Caco-2 (cell line): ENCODE measurements at regions not wholly inside any gene's neighbourhood (a gene's known extent, or its start where the extent isn't known, plus 50 kb on each side); places are given as distances from the start of the nearest gene placed in this dataset.
"Not testable (repeated sequence)": the region's sequence is repeated elsewhere in the genome, so short reads cannot be mapped to it uniquely, and the experiment has no call there.

ENCODE experiments used
- BruUV-seq: library from RNA; stranded (reverse); fragments of 400-500 nt; replicated peaks from 2 replicates; lab custom pipeline; 2021; lab: Mats Ljungman, UMichigan
- CTCF ChIA-PET: fragments of 300-600 bp; sonication (Branson Sonifier 250); formaldehyde crosslinking; loops from one replicate; lab custom pipeline; 2022; ENCODE audit warnings: antibody characterized with exemption; lab: Charles Lee
- POLR2A ChIA-PET: fragments of 300-600 bp; sonication (Branson Sonifier 250); formaldehyde crosslinking; loops from one replicate; lab custom pipeline; 2022; ENCODE audit warnings: antibody characterized with exemption; lab: Charles Lee
- DNase-seq, 2 experiments: peaks; one replicate each; pipeline versions ENCODE4 v3.0.0 to v3.0.0-alpha.2; 2020 to 2022
- H3K27me3 ChIP-seq: replicated peaks from 2 replicates; pipeline ENCODE4 v1.6.0; 2011; ENCODE audit warnings: low read length; ENCODE audit not compliant: control insufficient read depth, insufficient read depth
- H3K36me3 ChIP-seq: 2 replicates; pipeline ENCODE4 v1.5.1; 2011; ENCODE audit warnings: low read length; ENCODE audit not compliant: control insufficient read depth, insufficient read depth
- H3K4me1 ChIP-seq: fragments of 250-450 bp; sonication (Bioruptor Pico); 2 replicates; pipeline ENCODE4 v1.5.1; 2020; ENCODE audit warnings: mild to moderate bottlenecking
- H3K4me3 ChIP-seq: 2 replicates; pipeline ENCODE4 v1.5.1; 2011; ENCODE audit warnings: low read depth, mild to moderate bottlenecking, control low read depth, low read length
- H3K9me3 ChIP-seq: fragments of 250-450 bp; sonication (Bioruptor Pico); 2 replicates; pipeline ENCODE4 v1.5.1; 2020; ENCODE audit warnings: mild to moderate bottlenecking, moderate library complexity
- H3K27ac Mint-ChIP-seq: one replicate; pipeline ENCODE4 v1.8.0; 2022; ENCODE audit warnings: mixed read lengths; ENCODE audit not compliant: unreplicated experiment
- H3K27me3 Mint-ChIP-seq: one replicate; pipeline ENCODE4 v1.8.0; 2022; ENCODE audit warnings: mixed read lengths; ENCODE audit not compliant: insufficient read depth, unreplicated experiment
- H3K36me3 Mint-ChIP-seq: one replicate; pipeline ENCODE4 v1.8.0; 2022; ENCODE audit warnings: mild to moderate bottlenecking, mixed read lengths; ENCODE audit not compliant: insufficient read depth, unreplicated experiment
- H3K4me1 Mint-ChIP-seq: one replicate; pipeline ENCODE4 v1.8.0; 2022; ENCODE audit warnings: low read depth, mixed read lengths; ENCODE audit not compliant: unreplicated experiment
- H3K4me3 Mint-ChIP-seq: one replicate; pipeline ENCODE4 v1.8.0; 2022; ENCODE audit warnings: mild to moderate bottlenecking, moderate library complexity, mixed read lengths; ENCODE audit not compliant: unreplicated experiment
- H3K9me3 Mint-ChIP-seq: one replicate; pipeline ENCODE4 v1.8.0; 2022; ENCODE audit warnings: mixed read lengths; ENCODE audit not compliant: unreplicated experiment
- intact Hi-C: fragments of 100-400 bp; cut with micrococcal nuclease; formaldehyde crosslinking; loops from one replicate; pipeline ENCODE4 v1.10.0; 2022; ENCODE audit not compliant: unreplicated experiment
- TF ChIP-seq, protein P1 (sequence below), 2 experiments: fragments of 200-600 bp in 1 of 2; IDR thresholded peaks; 1 replicate in 1 of 2; 2 replicates in 1 of 2; pipeline versions ENCODE4 v1.5.1 to v1.8.0; 2011 to 2022; ENCODE audit warnings: antibody characterized with exemption in 1 of 2, control low read depth in 1 of 2, inconsistent platforms in 1 of 2, low read depth in 1 of 2, low read length in 1 of 2, mild to moderate bottlenecking in 1 of 2, moderate library complexity in 1 of 2; ENCODE audit not compliant: insufficient read depth in 1 of 2, severe bottlenecking in 1 of 2, unreplicated experiment in 1 of 2

GRCh38 chr6:135555550-135555949 is 58.0 kb upstream of the AHI1 start:
- H3K4me1 ChIP-seq = no peaks in the 10 kb centered on the region
- POLR2A ChIA-PET = interaction anchor here (0.6 kb wide), 1 partner anchor 20 kb away, joined by 3 read pairs; no protein-coding TSS in a partner anchor
- intact Hi-C loops = no loop called here
- no peaks in the 10 kb centered on the region for H3K36me3 ChIP-seq
- H3K27me3 ChIP-seq = no peaks in the 10 kb centered on the region
- TF ChIP-seq, protein P1, sequence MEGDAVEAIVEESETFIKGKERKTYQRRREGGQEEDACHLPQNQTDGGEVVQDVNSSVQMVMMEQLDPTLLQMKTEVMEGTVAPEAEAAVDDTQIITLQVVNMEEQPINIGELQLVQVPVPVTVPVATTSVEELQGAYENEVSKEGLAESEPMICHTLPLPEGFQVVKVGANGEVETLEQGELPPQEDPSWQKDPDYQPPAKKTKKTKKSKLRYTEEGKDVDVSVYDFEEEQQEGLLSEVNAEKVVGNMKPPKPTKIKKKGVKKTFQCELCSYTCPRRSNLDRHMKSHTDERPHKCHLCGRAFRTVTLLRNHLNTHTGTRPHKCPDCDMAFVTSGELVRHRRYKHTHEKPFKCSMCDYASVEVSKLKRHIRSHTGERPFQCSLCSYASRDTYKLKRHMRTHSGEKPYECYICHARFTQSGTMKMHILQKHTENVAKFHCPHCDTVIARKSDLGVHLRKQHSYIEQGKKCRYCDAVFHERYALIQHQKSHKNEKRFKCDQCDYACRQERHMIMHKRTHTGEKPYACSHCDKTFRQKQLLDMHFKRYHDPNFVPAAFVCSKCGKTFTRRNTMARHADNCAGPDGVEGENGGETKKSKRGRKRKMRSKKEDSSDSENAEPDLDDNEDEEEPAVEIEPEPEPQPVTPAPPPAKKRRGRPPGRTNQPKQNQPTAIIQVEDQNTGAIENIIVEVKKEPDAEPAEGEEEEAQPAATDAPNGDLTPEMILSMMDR (IDR thresholded peaks at IDR 0.05; ENCODE audit: insufficient read depth in 1 of 2, low read depth in 1 of 2, low read length in 1 of 2, severe bottlenecking in 1 of 2, unreplicated experiment in 1 of 2) = no peak
- no peak overlapping the region for H3K4me3 Mint-ChIP-seq
- H3K27ac Mint-ChIP-seq = no peak overlapping the region
- CTCF ChIA-PET = no interaction called here
- peaks cover 15% of the 10 kb centered on the region for H3K27me3 Mint-ChIP-seq
- H3K9me3 ChIP-seq = no peaks in the 10 kb centered on the region
- H3K4me1 Mint-ChIP-seq = no peaks in the 10 kb centered on the region
- H3K9me3 Mint-ChIP-seq = no peaks in the 10 kb centered on the region
- H3K4me3 ChIP-seq = no peak overlapping the region
- H3K36me3 Mint-ChIP-seq = no peaks in the 10 kb centered on the region
- DNase-seq = no peak
- BruUV-seq = no TSS peak

- Mint-ChIP-seq H3K9me3 (no peaks in the 10 kb centered on the region), H3K27me3 (peaks cover 12% of the 10 kb centered on the region), H3K27ac (no peak overlapping the region), H3K4me1 (no peaks in the 10 kb centered on the region), H3K4me3 (no peak overlapping the region), H3K36me3 (no peaks in the 10 kb centered on the region)
- ChIA-PET CTCF (no interaction called here), POLR2A (no interaction called here)
- no peak for DNase-seq
- BruUV-seq = no TSS peak
- TF ChIP-seq, protein P1 (IDR thresholded peaks at IDR 0.05; ENCODE audit: insufficient read depth in 1 of 2, low read depth in 1 of 2, low read length in 1 of 2, severe bottlenecking in 1 of 2, unreplicated experiment in 1 of 2) = no peak
- H3K4me3 ChIP-seq = no peak overlapping the region
- no peaks in the 10 kb centered on the region for H3K27me3 ChIP-seq
- intact Hi-C loops = no loop called here
- H3K36me3 ChIP-seq = no peaks in the 10 kb centered on the region
- no peaks in the 10 kb centered on the region for H3K9me3 ChIP-seq
- H3K4me1 ChIP-seq = no peaks in the 10 kb centered on the region
Observed at GRCh38 chr6:135557582-135557981, 60.0 kb upstream of the AHI1 start.

DNA sequence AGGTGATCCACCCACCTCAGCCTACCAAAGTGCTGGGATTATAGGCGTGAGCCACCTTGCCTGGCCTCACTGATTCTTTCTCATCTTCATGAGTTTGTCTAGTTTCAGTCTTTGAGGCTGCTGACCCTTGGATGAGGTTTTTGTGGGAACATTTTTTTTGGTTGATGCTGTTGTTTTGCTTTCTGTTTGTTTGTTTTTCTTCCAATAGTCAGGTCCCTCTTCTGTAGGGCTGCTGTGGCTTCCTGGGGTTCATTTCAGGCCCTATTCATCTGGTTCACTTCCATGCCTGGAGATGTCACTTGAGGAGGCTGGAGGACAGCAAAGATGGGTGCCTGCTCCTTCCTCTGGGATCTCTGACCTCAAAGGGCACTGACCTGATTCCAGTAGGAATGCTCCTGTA is 68.1 kb upstream of the AHI1 start:
- H3K4me3 Mint-ChIP-seq, H3K27me3 ChIP-seq, H3K4me3 ChIP-seq, intact Hi-C loops, POLR2A ChIA-PET, BruUV-seq, DNase-seq, H3K4me1 Mint-ChIP-seq, H3K9me3 ChIP-seq, H3K36me3 ChIP-seq, H3K27ac Mint-ChIP-seq, H3K9me3 Mint-ChIP-seq, CTCF ChIA-PET, H3K36me3 Mint-ChIP-seq, H3K4me1 ChIP-seq: not testable (repeated sequence)
- H3K27me3 Mint-ChIP-seq = peaks cover 20% of the 10 kb centered on the region
